Activated CD8-positive, alpha-beta T cell treated with anti-CD3 and anti-CD28 coated beads for 36 hours (primary cell): ENCODE measurements at regions not wholly inside any gene's neighbourhood (a gene's known extent, or its start where the extent isn't known, plus 50 kb on each side); places are given as distances from the start of the nearest gene placed in this dataset.

ENCODE experiments used
- ATAC-seq: fragments of 200-7000 bp; cut with Tn5 transposase; one replicate; pipeline ENCODE4 v1.10.0; 2021; ENCODE audit warnings: mild to moderate bottlenecking, moderate library complexity
- CTCF ChIA-PET: fragments of 350-600 bp; sonication (Branson Sonifier 250); formaldehyde crosslinking; loops from one replicate; lab custom pipeline; 2021; ENCODE audit warnings: antibody characterized with exemption; lab: Charles Lee
- POLR2A ChIA-PET: fragments of 350-600 bp; sonication (Branson Sonifier 250); formaldehyde crosslinking; loops from one replicate; lab custom pipeline; 2021; ENCODE audit warnings: antibody characterized with exemption; lab: Charles Lee
- DNase-seq: peaks from one replicate; pipeline ENCODE4 v3.0.0-alpha.2; 2020
- H3K27ac Mint-ChIP-seq: one replicate; pipeline ENCODE4 v1.8.0; 2021; ENCODE audit warnings: mild to moderate bottlenecking, mixed read lengths
- H3K27me3 Mint-ChIP-seq: one replicate; pipeline ENCODE4 v1.8.0; 2021; ENCODE audit warnings: mixed read lengths
- H3K36me3 Mint-ChIP-seq: one replicate; pipeline ENCODE4 v1.8.0; 2021; ENCODE audit warnings: low read depth, mixed read lengths
- H3K4me1 Mint-ChIP-seq: one replicate; pipeline ENCODE4 v1.8.0; 2021; ENCODE audit warnings: low read depth, mixed read lengths
- H3K4me3 Mint-ChIP-seq: one replicate; pipeline ENCODE4 v1.8.0; 2021; ENCODE audit warnings: mild to moderate bottlenecking, moderate library complexity, mixed read lengths
- H3K9me3 Mint-ChIP-seq: one replicate; pipeline ENCODE4 v1.8.0; 2021; ENCODE audit warnings: mixed read lengths
- CTCF ChIP-seq: fragments of 200-600 bp; IDR thresholded peaks from one replicate; pipeline ENCODE4 v1.8.0; 2022; ENCODE audit warnings: antibody characterized with exemption, mild to moderate bottlenecking
- intact Hi-C: fragments of 100-400 bp; cut with micrococcal nuclease; formaldehyde crosslinking; loops from one replicate; pipeline ENCODE4 v1.10.0; 2022

- Mint-ChIP-seq H3K9me3 (no peaks in the 10 kb centered on the region), H3K27ac (no peak overlapping the region), H3K4me3 (no peak overlapping the region), H3K36me3 (no peaks in the 10 kb centered on the region), H3K27me3 (peaks cover 2% of the 10 kb centered on the region), H3K4me1 (no peaks in the 10 kb centered on the region)
- intact Hi-C loops: no loop called here
- ATAC-seq: no peak
- ChIA-PET POLR2A (no interaction called here), CTCF (interaction anchor here (1.2 to 1.4 kb wide), 2 partner anchors 10 to 228 kb away, joined by 4 to 5 read pairs; no protein-coding TSS in a partner anchor)
- TF ChIP-seq CTCF: no peak
- DNase-seq: no peak
Measured at GRCh38 chr2:196307775-196308305, 136.5 kb upstream of the STK17B start.

- H3K27me3 Mint-ChIP-seq: peaks cover 2% of the 10 kb centered on the region
- H3K36me3 Mint-ChIP-seq: no peaks in the 10 kb centered on the region
- no peaks in the 10 kb centered on the region for H3K4me1 Mint-ChIP-seq
- ATAC-seq: no peak
- no peak overlapping the region for H3K4me3 Mint-ChIP-seq
- TF ChIP-seq CTCF: no peak
- no peak for DNase-seq
- no peaks in the 10 kb centered on the region for H3K9me3 Mint-ChIP-seq
- H3K27ac Mint-ChIP-seq: no peak overlapping the region
- POLR2A ChIA-PET: interaction anchor here (1.2 kb wide), 1 partner anchor 78 kb away, joined by 6 read pairs; no protein-coding TSS in a partner anchor
- CTCF ChIA-PET: no interaction called here
- intact Hi-C loops: no loop called here
Measured at GRCh38 chr2:196309691-196310090, 138.3 kb upstream of the STK17B start.

GRCh38 chr2:196314157-196314556, 142.8 kb upstream of the STK17B start:
- Mint-ChIP-seq H3K4me1 (no peaks in the 10 kb centered on the region), H3K27ac (no peak overlapping the region), H3K9me3 (no peaks in the 10 kb centered on the region), H3K4me3 (no peak overlapping the region), H3K27me3 (peaks cover under 1% of the 10 kb centered on the region), H3K36me3 (no peaks in the 10 kb centered on the region)
- ChIA-PET CTCF (interaction anchor here (0.8 to 2.0 kb wide), 3 partner anchors 16 to 236 kb away, joined by 4 to 8 read pairs (median 7); no protein-coding TSS in a partner anchor), POLR2A (no interaction called here)
- TF ChIP-seq CTCF: no peak
- no peak for DNase-seq
- intact Hi-C loops: no loop called here
- ATAC-seq: peak; percentile 39

GRCh38 chr2:196314780-196315179, 143.4 kb upstream of the STK17B start:
- DNase-seq: no peak
- Mint-ChIP-seq H3K27ac (no peak overlapping the region), H3K9me3 (no peaks in the 10 kb centered on the region), H3K4me3 (no peak overlapping the region), H3K27me3 (no peaks in the 10 kb centered on the region), H3K4me1 (no peaks in the 10 kb centered on the region), H3K36me3 (no peaks in the 10 kb centered on the region)
- CTCF ChIA-PET: interaction anchor here (0.8 to 2.0 kb wide), 3 partner anchors 17 to 237 kb away, joined by 4 to 8 read pairs (median 7); no protein-coding TSS in a partner anchor
- intact Hi-C loops: no loop called here
- no peak for TF ChIP-seq CTCF
- ATAC-seq: no peak
- POLR2A ChIA-PET: interaction anchor here (0.6 kb wide), 1 partner anchor 57 kb away, joined by 3 read pairs; no protein-coding TSS in a partner anchor

- no peak for ATAC-seq
Measured at GRCh38 chr2:196315388-196316049, 144.1 kb upstream of the STK17B start.

More at GRCh38 chr2:196315388-196316049, 144.1 kb upstream of the STK17B start:
- no peaks in the 10 kb centered on the region for H3K36me3 Mint-ChIP-seq
- no peaks in the 10 kb centered on the region for H3K27me3 Mint-ChIP-seq
- intact Hi-C loops: no loop called here
- no peaks in the 10 kb centered on the region for H3K4me1 Mint-ChIP-seq
- H3K27ac Mint-ChIP-seq: no peak overlapping the region
- no peaks in the 10 kb centered on the region for H3K9me3 Mint-ChIP-seq
- DNase-seq: no peak
- ChIA-PET CTCF (interaction anchor here (2.0 kb wide), 1 partner anchor 238 kb away, joined by 7 read pairs; no protein-coding TSS in a partner anchor), POLR2A (interaction anchor here (0.6 kb wide), 1 partner anchor 57 kb away, joined by 3 read pairs; no protein-coding TSS in a partner anchor)
- H3K4me3 Mint-ChIP-seq: no peak overlapping the region
- TF ChIP-seq CTCF: no peak
